ENCODE measurements at regions not wholly inside any gene's neighbourhood (a gene's known extent, or its start where the extent isn't known, plus 50 kb on each side); places are given as distances from the start of the nearest gene placed in this dataset.
"Not testable (repeated sequence)": the region's sequence is repeated elsewhere in the genome, so short reads cannot be mapped to it uniquely, and the experiment has no call there.

DNA sequence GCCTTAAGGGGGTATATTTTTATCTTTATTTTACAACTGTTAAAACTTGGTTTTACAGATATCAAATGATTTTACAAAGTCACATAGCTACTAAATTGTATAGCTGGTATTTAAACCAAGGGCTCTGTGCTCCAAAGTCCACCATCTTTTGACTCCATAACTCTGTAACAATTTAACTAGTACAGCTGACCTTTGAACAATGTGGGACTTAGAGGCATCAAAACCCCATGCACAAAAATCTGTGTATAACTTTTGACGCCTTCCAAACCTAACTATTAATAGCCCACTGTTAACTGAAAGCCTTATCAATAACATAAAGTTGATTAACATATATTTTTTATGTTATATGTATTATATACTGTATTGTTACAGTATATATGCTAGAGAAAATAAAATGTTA is 874.3 kb downstream of the KCNA4 start:
- TF ChIP-seq, protein P1, sequence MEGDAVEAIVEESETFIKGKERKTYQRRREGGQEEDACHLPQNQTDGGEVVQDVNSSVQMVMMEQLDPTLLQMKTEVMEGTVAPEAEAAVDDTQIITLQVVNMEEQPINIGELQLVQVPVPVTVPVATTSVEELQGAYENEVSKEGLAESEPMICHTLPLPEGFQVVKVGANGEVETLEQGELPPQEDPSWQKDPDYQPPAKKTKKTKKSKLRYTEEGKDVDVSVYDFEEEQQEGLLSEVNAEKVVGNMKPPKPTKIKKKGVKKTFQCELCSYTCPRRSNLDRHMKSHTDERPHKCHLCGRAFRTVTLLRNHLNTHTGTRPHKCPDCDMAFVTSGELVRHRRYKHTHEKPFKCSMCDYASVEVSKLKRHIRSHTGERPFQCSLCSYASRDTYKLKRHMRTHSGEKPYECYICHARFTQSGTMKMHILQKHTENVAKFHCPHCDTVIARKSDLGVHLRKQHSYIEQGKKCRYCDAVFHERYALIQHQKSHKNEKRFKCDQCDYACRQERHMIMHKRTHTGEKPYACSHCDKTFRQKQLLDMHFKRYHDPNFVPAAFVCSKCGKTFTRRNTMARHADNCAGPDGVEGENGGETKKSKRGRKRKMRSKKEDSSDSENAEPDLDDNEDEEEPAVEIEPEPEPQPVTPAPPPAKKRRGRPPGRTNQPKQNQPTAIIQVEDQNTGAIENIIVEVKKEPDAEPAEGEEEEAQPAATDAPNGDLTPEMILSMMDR (IDR thresholded peaks at IDR 0.05), result not testable (repeated sequence)
- TF ChIP-seq EZH2 (IDR thresholded peaks at IDR 0.05; ENCODE audit: borderline replicate concordance, insufficient read depth, low read depth, low read length, poor library complexity, severe bottlenecking), result not testable (repeated sequence)

Data from B cell (primary cell).